22Rv1 (cell line): ENCODE measurements at regions not wholly inside any gene's neighbourhood (a gene's known extent, or its start where the extent isn't known, plus 50 kb on each side); places are given as distances from the start of the nearest gene placed in this dataset.

ENCODE experiments used
- ZFX ChIP-seq: fragments of 450-650 bp; IDR thresholded peaks from 2 replicates; pipeline ENCODE4 v1.6.1; 2017; ENCODE audit warnings: antibody characterized with exemption, borderline replicate concordance
- TF ChIP-seq, protein P1 (sequence below): fragments of 450-650 bp; IDR thresholded peaks from 2 replicates; pipeline ENCODE4 v1.5.1; 2017; ENCODE audit warnings: mild to moderate bottlenecking

- TF ChIP-seq, protein P1, sequence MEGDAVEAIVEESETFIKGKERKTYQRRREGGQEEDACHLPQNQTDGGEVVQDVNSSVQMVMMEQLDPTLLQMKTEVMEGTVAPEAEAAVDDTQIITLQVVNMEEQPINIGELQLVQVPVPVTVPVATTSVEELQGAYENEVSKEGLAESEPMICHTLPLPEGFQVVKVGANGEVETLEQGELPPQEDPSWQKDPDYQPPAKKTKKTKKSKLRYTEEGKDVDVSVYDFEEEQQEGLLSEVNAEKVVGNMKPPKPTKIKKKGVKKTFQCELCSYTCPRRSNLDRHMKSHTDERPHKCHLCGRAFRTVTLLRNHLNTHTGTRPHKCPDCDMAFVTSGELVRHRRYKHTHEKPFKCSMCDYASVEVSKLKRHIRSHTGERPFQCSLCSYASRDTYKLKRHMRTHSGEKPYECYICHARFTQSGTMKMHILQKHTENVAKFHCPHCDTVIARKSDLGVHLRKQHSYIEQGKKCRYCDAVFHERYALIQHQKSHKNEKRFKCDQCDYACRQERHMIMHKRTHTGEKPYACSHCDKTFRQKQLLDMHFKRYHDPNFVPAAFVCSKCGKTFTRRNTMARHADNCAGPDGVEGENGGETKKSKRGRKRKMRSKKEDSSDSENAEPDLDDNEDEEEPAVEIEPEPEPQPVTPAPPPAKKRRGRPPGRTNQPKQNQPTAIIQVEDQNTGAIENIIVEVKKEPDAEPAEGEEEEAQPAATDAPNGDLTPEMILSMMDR, result no peak
- TF ChIP-seq ZFX, result no peak
Observed at GRCh38 chr11:127412722-127413380, 412.3 kb upstream of the KIRREL3 start.
